Common myeloid progenitor, CD34-positive (primary cell): ENCODE measurements at regions not wholly inside any gene's neighbourhood (a gene's known extent, or its start where the extent isn't known, plus 50 kb on each side); places are given as distances from the start of the nearest gene placed in this dataset.
"Not testable (repeated sequence)": the region's sequence is repeated elsewhere in the genome, so short reads cannot be mapped to it uniquely, and the experiment has no call there.

ENCODE experiments used
- CTCF ChIA-PET: fragments of 350-600 bp; sonication (Branson Sonifier 250); formaldehyde crosslinking; loops from one replicate; lab custom pipeline; 2021; ENCODE audit warnings: antibody characterized with exemption; lab: Charles Lee
- POLR2A ChIA-PET: fragments of 350-600 bp; sonication (Branson Sonifier 250); formaldehyde crosslinking; loops from one replicate; lab custom pipeline; 2021; ENCODE audit warnings: antibody characterized with exemption; lab: Charles Lee
- DNase-seq, 3 donors: peaks; one replicate each; pipeline versions ENCODE4 v3.0.0 to v3.0.0-alpha.2; 2013
- H3K27ac ChIP-seq, 2 experiments: 1 replicate in 1 of 2; 2 replicates in 1 of 2; pipeline ENCODE4 v1.7.0; 2013; ENCODE audit warnings: inconsistent platforms in 2 of 2, low read length in 2 of 2, mild to moderate bottlenecking in 2 of 2, low read depth in 1 of 2, moderate library complexity in 1 of 2; ENCODE audit not compliant: severe bottlenecking in 2 of 2, insufficient read depth in 1 of 2, poor library complexity in 1 of 2
- H3K27me3 ChIP-seq, 5 experiments: replicated peaks in 2 of 5; 1 replicate in 3 of 5; 2 replicates in 2 of 5; pipeline versions ENCODE4 v1.6.1 to v1.7.0; 2013; ENCODE audit warnings: low read length in 4 of 5, mild to moderate bottlenecking in 2 of 5, moderate library complexity in 2 of 5, inconsistent platforms in 1 of 5; ENCODE audit not compliant: insufficient read depth in 5 of 5, control insufficient read depth in 4 of 5
- H3K36me3 ChIP-seq, 4 experiments: 1 replicate in 2 of 4; 2 replicates in 2 of 4; pipeline versions ENCODE4 v1.6.1 to v1.7.0; 2013; ENCODE audit warnings: low read length in 3 of 4, control low read depth in 1 of 4, mild to moderate bottlenecking in 1 of 4; ENCODE audit not compliant: control insufficient read depth in 4 of 4, insufficient read depth in 4 of 4
- H3K4me1 ChIP-seq, 4 experiments: 1 replicate in 3 of 4; 2 replicates in 1 of 4; pipeline versions ENCODE4 v1.6.1 to v1.7.1; 2013; ENCODE audit warnings: low read length in 3 of 4, mild to moderate bottlenecking in 3 of 4, control low read depth in 1 of 4, inconsistent platforms in 1 of 4, moderate library complexity in 1 of 4; ENCODE audit not compliant: control insufficient read depth in 4 of 4, insufficient read depth in 4 of 4; ENCODE audit errors: control extremely low read depth in 1 of 4
- H3K4me3 ChIP-seq, 7 experiments: 1 replicate in 4 of 7; 2 replicates in 3 of 7; pipeline versions ENCODE4 v1.5.1 to v1.7.0; 2013; ENCODE audit warnings: mild to moderate bottlenecking in 7 of 7, low read length in 6 of 7, moderate library complexity in 6 of 7, inconsistent platforms in 2 of 7, low read depth in 2 of 7, control low read depth in 1 of 7; ENCODE audit not compliant: insufficient read depth in 4 of 7, control insufficient read depth in 1 of 7; ENCODE audit errors: extremely low read depth in 1 of 7
- H3K9me3 ChIP-seq, 5 experiments: 1 replicate in 4 of 5; 2 replicates in 1 of 5; pipeline versions ENCODE4 v1.6.1 to v1.7.1; 2013; ENCODE audit warnings: low read length in 4 of 5, mild to moderate bottlenecking in 2 of 5, inconsistent platforms in 1 of 5, low read depth in 1 of 5, moderate library complexity in 1 of 5; ENCODE audit not compliant: control insufficient read depth in 4 of 5, insufficient read depth in 2 of 5; ENCODE audit errors: control extremely low read depth in 1 of 5
- WGBS: methylation state at CpG from one replicate; pipeline ENCODE4 v1.1.5; 2013; ENCODE audit not compliant: insufficient coverage; 5-methylcytosine and 5-hydroxymethylcytosine counted together

DNA sequence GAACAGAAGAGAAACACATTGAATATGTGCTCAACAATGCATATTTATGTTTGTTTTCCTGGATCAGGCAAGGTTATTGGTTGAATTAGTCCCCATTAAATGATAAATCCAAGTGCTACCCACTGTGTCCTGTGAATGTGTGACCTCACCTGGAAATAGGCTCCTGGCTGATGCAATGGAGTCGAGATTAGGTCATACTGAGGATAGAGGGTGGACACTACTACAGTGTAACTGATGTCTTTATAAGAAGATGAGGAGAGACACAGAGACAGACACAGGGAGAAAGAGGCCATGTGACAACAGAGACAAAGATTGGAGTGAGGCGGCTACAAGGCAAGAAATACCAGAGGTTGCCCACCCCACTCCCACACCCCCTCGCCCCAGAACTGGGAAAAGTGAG is 559.3 kb downstream of the C6orf118 start:
- ChIA-PET CTCF (no interaction called here), POLR2A (no interaction called here)
- Histone ChIP-seq H3K27me3 (no peaks in the 10 kb centered on the region), H3K4me1 (no peaks in the 10 kb centered on the region), H3K9me3 (peaks cover 0 to 3% (median 1%) of the 10 kb centered on the region in 5 experiments), H3K27ac (no peak overlapping the region), H3K4me3 (no peak overlapping the region), H3K36me3 (no peaks in the 10 kb centered on the region)
- DNase-seq, result no peak
- 94% methylated on average over 2 of the region's 3 CpGs for WGBS

DNA sequence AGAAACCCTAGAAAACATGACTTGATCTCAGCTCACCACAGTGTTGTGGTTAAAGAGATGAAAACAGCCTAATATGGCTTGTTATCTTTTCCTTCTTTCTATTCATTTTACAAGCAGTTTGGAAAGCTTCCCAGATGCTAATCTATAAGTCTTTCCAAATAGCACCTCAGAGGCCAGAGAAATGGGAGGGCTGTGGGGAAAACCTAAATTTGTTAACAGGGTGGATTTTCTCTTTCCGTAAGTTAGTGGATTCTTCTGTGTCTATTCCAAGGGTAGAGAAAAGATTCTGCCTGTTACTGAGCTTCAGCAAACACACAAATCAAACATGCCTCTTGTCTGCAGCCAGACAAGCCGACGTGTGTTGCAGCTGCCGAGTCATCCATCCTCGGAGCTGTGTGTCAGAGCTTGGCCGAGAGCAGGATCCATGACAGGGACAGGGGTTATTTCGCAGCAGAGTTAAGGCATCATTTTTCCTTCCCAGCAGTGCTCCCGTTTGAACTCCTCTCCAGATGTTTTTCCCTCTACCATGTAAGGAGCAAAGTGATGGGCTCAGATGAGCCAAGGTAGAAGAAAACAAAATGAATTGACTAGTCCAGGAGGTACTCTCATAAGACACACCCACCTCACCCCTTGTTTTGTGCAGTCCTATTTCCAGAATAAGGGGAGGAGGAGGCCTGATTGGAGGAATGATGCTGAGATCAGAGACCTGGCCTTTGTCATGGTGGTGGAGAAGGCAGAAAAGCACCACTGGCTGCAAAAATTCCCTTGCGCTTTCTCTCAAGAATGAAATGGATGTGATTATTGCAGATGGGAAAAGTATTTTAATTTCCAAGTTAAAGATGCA is 560.0 kb downstream of the C6orf118 start:
- 71% methylated on average over 8 of the region's 9 CpGs for WGBS
- Histone ChIP-seq H3K27me3 (no peaks in the 10 kb centered on the region), H3K36me3 (no peaks in the 10 kb centered on the region), H3K27ac (no peak overlapping the region), H3K9me3 (peaks cover 0 to 3% (median 1%) of the 10 kb centered on the region in 5 experiments), H3K4me1 (no peaks in the 10 kb centered on the region), H3K4me3 (no peak overlapping the region)
- ChIA-PET CTCF (no interaction called here), POLR2A (no interaction called here)
- DNase-seq, result no peak

DNA sequence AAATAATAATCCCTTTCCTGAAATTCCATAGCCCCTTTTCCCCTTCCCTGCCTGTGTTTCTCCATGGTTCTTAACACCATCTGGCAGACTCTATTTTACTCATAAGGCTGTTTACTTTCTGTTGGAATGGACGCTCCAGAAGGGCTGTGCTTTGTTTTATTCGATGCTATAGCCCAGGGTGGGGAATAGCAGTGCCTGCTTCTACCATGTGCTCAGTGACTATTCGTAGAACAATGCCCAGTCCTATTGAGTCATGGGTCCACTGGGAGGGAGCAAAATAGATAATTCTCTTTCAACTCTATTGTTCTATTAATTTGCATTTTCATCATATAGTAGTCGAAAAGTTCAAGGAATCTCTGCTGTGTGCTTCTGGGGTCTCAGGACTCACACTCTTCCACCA is 565.1 kb downstream of the C6orf118 start:
- Histone ChIP-seq H3K4me1 (no peaks in the 10 kb centered on the region), H3K27ac (no peak overlapping the region), H3K4me3 (no peak overlapping the region), H3K9me3 (peaks cover 0 to 3% (median 0%) of the 10 kb centered on the region in 5 experiments), H3K27me3 (no peaks in the 10 kb centered on the region), H3K36me3 (no peaks in the 10 kb centered on the region)
- ChIA-PET POLR2A (no interaction called here), CTCF (no interaction called here)
- WGBS, result 88% methylated on average over 2 of the region's 4 CpGs
- DNase-seq, result no peak

DNA sequence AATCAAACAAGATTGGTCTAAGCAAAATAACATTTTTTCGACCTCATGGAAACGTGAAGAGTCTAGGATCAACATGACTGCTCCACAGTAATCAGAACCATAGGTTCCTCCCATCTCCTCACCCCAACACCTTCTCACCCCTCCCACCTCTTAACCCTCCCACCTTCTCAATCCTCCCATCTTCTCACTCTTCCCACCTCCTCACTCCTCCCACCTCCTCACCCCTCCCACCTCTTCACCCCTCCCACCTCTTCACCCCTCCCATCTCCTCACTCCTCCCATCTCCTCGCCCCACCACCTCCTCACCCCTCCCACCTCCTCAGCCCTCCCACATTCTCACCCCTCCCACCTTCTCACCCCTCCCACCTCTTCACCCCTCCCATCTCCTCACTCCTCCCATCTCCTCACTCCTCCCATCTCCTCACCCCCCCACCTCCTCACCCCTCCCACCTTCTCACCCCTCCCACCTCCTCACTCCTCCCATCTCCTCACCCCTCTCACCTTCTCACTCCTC is 567.4 kb downstream of the C6orf118 start:
- ChIA-PET POLR2A (no interaction called here), CTCF (no interaction called here)
- 96% methylated on average over 3 of the region's 3 CpGs for WGBS

DNA sequence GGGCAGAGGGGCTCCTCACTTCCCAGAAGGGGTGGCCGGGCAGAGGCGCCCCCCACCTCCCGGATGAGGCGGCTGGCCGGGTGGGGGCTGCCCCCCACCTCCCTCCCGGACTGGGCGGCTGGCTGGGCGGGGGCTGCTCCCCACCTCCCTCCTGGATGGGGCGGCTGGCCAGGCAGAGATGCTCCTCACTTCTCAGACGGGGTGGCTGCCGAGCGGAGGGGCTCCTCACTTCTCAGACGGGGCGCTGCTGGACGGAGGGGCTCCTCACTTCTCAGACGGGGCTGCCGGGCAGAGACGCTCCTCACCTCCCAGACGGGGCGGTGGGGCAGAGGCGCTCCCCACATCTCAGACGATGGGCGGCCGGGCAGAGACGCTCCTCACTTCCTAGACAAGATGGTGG is 573.3 kb downstream of the C6orf118 start:
- H3K4me3 ChIP-seq, H3K27ac ChIP-seq, DNase-seq, H3K9me3 ChIP-seq, POLR2A ChIA-PET, CTCF ChIA-PET, H3K4me1 ChIP-seq, H3K36me3 ChIP-seq, H3K27me3 ChIP-seq: not testable (repeated sequence)
- WGBS, result 95% methylated on average over 4 of the region's 25 CpGs

More for the DNA sequence above, 567.4 kb downstream of the C6orf118 start:
- DNase-seq, result no peak
- Histone ChIP-seq H3K4me1 (no peaks in the 10 kb centered on the region), H3K27me3 (no peaks in the 10 kb centered on the region), H3K9me3 (peaks cover 0 to 3% (median 0%) of the 10 kb centered on the region in 5 experiments), H3K36me3 (no peaks in the 10 kb centered on the region), H3K4me3 (no peak overlapping the region), H3K27ac (no peak overlapping the region)

DNA sequence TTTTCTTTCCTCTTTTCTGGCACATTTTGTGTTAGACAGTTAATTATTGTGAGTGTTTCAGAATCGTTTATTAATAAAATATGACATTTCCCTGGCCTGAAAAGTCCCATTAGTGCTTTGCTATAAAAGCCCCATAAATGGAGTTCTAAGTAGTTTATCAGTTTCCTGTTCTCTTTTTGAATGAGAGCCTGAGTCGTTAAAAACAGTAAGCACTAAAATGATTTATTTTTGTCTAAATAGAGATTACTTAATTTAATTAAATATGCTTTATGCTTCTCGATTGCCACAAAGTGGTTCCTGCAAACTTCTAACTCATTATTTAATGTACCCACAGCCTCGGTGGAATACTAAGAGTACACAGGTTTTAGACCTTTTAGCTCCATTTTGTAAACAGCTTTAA is 577.9 kb downstream of the C6orf118 start:
- CTCF ChIA-PET, result no interaction called here
- WGBS, result 85% methylated on average over 2 of the region's 4 CpGs
- H3K9me3 ChIP-seq, result peaks cover 0 to 4% (median 0%) of the 10 kb centered on the region in 5 experiments
- no peaks in the 10 kb centered on the region for H3K36me3 ChIP-seq
- no peaks in the 10 kb centered on the region for H3K27me3 ChIP-seq
- POLR2A ChIA-PET, result no interaction called here
- H3K4me3 ChIP-seq, result no peak overlapping the region
- DNase-seq, result no peak
- no peak overlapping the region for H3K27ac ChIP-seq
- no peaks in the 10 kb centered on the region for H3K4me1 ChIP-seq

DNA sequence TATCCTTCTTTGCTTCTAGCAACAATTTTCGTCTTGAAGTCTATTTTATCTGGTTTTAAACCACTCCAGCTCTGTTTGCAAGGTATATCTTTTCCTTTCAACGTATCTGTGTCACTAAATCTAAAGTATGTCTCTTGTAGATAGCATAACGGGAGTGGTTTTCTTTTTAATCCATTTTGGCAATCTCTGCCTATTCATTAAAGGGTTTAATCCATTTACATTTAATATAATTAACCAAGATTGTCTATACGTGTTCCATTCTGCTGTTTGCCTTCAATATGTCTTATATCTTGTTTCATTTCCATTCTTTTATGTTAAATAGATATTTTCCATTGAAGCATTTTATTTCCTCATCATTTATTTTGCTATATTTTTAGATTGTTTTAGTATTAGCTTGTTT is 587.9 kb downstream of the C6orf118 start:
- Histone ChIP-seq H3K4me1 (no peaks in the 10 kb centered on the region), H3K27me3 (no peaks in the 10 kb centered on the region), H3K4me3 (no peak overlapping the region), H3K36me3 (no peaks in the 10 kb centered on the region), H3K9me3 (peaks cover 0 to 6% (median 0%) of the 10 kb centered on the region in 5 experiments), H3K27ac (no peak overlapping the region)
- DNase-seq, result no peak
- POLR2A ChIA-PET, result no interaction called here
- no CpG with 5 or more reads among the region's 4 CpGs for WGBS
- CTCF ChIA-PET, result no interaction called here
